GM20000 (cell line): ENCODE measurements at regions not wholly inside any gene's neighbourhood (a gene's known extent, or its start where the extent isn't known, plus 50 kb on each side); places are given as distances from the start of the nearest gene placed in this dataset.
A peak's percentile ranks its signal among the peaks of the same experiment; 100 is the strongest.

ENCODE experiments used
- DNase-seq: peaks from one replicate; pipeline ENCODE4 v3.0.0; 2012; ENCODE audit warnings: low spot score
- TF ChIP-seq, protein P1 (sequence below): IDR thresholded peaks from 2 replicates; pipeline ENCODE4 v1.5.1; 2012; ENCODE audit warnings: mild to moderate bottlenecking, control low read depth; ENCODE audit errors: extremely low read depth, missing control alignments

DNA sequence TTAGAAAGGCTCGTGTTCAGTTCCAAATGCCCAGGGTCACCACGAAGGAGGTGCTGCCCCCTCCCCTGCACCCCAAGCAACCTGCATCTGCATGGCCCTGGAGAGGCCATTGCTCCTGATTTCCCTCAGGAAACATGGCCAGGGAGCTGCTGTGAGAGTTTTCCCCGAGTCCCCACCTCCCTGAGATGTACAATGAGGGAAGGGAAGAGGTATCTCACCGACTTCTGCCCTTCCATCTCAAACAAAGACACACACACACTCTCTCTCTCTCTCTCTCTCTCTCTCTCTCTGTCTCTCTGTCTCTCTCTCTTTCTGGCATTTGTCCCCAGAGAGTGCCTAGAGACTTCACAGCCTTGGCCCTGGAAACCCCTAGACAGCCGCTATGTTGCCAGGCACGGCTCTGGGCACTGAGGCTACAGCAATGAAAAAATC, 120.4 kb downstream of the MRPL14 start:
- TF ChIP-seq, protein P1, sequence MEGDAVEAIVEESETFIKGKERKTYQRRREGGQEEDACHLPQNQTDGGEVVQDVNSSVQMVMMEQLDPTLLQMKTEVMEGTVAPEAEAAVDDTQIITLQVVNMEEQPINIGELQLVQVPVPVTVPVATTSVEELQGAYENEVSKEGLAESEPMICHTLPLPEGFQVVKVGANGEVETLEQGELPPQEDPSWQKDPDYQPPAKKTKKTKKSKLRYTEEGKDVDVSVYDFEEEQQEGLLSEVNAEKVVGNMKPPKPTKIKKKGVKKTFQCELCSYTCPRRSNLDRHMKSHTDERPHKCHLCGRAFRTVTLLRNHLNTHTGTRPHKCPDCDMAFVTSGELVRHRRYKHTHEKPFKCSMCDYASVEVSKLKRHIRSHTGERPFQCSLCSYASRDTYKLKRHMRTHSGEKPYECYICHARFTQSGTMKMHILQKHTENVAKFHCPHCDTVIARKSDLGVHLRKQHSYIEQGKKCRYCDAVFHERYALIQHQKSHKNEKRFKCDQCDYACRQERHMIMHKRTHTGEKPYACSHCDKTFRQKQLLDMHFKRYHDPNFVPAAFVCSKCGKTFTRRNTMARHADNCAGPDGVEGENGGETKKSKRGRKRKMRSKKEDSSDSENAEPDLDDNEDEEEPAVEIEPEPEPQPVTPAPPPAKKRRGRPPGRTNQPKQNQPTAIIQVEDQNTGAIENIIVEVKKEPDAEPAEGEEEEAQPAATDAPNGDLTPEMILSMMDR: no peak
- DNase-seq: no peak

DNA sequence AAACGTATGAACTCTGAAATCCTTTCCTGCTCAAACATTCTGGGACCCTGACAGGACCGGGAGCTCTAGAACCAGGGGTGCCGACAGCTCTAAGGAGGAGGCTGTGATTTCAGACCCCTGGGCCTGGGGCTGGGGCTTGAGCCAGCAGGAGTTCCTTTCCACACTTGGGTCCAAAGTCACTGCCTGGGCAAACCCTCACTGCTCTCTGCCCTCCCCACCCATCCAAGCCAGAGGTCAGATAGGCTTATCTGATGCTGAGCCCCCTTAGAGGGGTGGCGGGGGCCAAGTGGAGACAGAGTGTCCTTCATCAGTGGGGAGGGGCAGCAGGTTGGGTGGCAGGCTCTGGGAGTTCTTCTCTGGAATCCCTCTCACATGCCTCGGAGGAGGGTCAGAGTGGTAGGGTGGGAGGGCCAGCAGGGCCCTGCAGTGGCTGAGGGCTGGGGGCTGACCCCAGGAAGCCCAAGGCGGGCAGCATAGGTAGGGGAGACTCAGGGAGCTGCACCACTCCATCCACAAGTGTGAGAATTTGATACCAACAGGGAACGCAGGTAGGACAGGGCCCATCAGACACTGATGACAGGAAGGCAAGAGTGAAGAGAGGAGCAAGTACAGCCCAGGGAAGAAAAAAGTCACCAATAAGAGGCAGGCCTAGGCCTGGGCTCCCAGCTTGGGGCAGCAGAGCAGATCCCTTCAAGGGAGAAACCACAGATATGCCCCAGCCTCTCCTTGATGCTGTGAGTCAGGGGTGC, 121.0 kb downstream of the MRPL14 start:
- TF ChIP-seq, protein P1: no peak
- DNase-seq: no peak

DNA sequence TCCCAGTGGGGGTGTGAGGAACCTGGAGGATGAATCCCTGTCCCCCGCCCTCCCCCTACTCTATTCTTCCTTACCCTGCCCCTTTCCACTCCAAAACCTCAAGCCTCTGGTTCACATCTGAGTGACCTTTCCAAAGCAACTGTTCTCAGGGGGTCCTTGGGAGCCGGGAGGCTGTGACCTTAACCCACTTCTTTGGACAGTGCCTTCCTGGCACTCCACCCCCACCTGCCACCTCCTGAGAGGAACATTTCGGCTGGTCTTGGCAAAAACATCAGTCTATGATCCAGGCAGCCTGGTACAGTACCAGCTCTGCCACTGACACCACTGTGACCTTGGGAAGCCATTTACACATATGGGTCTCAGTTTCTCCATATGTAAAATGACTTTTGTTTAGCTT, 121.7 kb downstream of the MRPL14 start:
- TF ChIP-seq, protein P1: no peak
- DNase-seq: no peak

DNA sequence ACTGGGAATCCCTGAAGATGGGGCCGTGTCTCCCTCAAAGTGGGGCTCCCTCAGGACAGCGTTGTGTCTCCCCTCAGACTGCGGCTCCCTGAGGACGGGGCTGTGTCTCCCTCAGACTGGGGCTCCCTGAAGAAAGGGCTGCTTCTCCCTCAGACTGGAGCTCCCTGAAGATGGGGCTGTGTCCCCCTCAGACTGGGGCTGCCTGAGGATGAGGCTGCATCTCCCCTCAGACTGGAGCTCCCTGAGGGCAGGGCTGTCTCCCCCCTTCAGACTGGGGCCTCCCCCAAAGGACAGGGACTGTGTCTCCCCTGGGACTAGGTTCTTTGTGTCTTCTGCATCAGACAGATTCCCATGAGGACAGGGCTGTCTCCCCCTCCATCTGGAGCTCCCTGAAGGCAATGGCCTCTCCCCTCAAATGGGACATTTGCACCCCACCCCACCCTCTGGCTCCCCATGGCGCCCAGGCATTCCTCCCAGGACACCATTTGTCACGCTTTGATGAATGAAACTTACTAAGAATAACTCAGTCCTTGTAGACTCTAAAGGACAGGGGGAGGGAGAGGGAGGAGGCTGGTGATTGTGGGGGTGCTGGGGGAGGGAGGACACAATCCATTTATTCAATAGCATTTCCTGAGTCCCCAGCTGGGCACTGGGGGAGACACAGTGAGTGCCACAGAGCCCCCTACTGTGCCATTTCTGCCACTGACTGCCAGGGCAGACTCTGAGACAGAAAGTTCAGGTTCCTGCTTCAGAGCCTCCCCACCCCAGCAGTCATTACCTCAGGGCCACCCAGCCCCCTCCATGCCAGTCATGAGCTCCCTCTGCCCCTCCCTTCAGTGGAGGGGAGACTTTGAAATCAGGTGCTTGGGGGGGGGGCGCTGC, 122.4 kb downstream of the MRPL14 start:
- TF ChIP-seq, protein P1: peak; percentile 11
- DNase-seq: peak; percentile 35

DNA sequence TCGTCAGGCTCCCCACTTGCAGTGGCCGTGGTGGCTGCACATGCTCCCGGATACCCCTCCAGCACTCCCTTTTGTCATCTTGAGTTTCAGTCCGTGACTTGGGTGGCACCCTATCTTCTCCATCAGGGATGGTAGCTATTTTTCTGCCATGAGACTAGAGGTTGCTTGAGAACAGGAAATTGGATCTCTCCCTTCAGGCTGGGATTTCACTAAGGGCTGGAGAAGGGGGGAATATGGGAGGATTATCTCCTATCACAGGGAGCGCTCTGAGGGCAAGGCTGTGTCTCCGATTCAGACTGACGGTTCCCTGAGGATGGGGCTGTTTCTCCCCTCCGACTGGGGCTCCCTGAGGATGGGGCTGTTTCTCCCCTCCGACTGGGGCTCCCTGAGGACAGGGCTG, 123.1 kb downstream of the MRPL14 start:
- DNase-seq: no peak
- TF ChIP-seq, protein P1: no peak

DNA sequence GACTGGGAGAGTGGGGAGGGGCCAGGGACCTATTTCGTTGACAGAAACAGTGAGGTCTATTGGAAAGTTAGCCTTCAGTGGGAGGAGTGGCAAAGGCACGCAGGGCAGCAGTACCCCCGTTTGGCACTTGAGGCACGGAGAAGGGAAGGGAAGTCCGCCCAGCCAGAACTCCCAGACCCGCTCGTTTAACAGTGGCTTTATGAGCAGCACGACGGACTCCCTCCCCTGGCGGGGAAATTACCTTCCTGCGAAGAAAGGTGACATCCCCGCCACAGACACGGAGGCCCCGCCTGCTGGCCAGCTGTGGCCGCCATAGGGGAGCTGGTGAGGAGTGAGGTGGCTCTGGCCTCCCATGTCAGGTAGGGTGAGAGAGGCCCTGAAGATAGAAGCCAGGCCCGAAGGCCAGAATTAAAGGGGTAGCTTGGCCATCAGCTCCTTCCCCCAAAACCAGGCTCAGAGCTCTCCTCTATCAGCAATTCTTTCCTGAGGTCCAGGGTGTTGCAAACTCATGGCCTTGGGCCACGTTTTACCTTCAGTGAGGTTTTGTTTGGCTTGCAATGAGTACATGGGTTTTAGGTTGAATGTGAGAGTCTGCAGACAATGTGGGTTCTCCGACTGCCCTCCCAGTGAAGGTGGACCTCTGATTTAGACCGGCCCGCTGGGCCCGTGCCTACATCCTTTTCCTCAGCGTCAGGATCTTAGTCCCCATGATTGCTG, 123.7 kb downstream of the MRPL14 start:
- TF ChIP-seq, protein P1: no peak
- DNase-seq: peak; percentile 68
